GM12873 (cell line): ENCODE measurements at regions not wholly inside any gene's neighbourhood (a gene's known extent, or its start where the extent isn't known, plus 50 kb on each side); places are given as distances from the start of the nearest gene placed in this dataset.

Source experiments
- TF ChIP-seq, protein P1 (sequence below): IDR thresholded peaks from 2 replicates; pipeline ENCODE4 v1.5.1; 2012; ENCODE audit warnings: low read depth, mild to moderate bottlenecking, moderate library complexity, low read length, control low read depth; ENCODE audit not compliant: insufficient read depth; ENCODE audit errors: missing control alignments

GRCh38 chr20:33916768-33917167 lies 76.9 kb upstream of the RALY start:
- TF ChIP-seq, protein P1, sequence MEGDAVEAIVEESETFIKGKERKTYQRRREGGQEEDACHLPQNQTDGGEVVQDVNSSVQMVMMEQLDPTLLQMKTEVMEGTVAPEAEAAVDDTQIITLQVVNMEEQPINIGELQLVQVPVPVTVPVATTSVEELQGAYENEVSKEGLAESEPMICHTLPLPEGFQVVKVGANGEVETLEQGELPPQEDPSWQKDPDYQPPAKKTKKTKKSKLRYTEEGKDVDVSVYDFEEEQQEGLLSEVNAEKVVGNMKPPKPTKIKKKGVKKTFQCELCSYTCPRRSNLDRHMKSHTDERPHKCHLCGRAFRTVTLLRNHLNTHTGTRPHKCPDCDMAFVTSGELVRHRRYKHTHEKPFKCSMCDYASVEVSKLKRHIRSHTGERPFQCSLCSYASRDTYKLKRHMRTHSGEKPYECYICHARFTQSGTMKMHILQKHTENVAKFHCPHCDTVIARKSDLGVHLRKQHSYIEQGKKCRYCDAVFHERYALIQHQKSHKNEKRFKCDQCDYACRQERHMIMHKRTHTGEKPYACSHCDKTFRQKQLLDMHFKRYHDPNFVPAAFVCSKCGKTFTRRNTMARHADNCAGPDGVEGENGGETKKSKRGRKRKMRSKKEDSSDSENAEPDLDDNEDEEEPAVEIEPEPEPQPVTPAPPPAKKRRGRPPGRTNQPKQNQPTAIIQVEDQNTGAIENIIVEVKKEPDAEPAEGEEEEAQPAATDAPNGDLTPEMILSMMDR = no peak

GRCh38 chr20:33917831-33918525 lies 75.7 kb upstream of the RALY start:
- TF ChIP-seq, protein P1 = no peak

GRCh38 chr20:33918662-33919061 lies 75.0 kb upstream of the RALY start:
- TF ChIP-seq, protein P1 = no peak

DNA sequence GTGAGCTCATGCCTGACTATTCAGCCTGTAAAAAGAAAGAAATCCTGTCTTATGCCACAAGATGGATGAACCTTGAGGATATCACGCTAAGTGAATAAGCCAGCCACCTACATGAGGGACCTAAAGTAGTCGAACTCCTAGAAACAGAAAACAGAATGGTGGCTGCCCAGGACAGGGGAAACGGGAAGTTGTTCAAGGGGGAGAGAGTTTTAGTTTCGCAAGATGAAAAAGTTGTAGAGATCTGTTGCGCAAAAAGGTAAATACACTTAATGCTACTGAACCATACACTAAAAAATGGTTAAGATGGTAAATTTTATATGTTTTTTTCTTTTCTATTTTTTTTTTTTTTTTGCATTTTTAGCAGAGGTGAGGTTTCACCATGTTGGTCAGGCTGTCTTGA lies 74.1 kb upstream of the RALY start:
- TF ChIP-seq, protein P1 = no peak

- TF ChIP-seq, protein P1 = no peak
These were observed 71.5 kb upstream of the RALY start for GRCh38 chr20:33922224-33922623.

DNA sequence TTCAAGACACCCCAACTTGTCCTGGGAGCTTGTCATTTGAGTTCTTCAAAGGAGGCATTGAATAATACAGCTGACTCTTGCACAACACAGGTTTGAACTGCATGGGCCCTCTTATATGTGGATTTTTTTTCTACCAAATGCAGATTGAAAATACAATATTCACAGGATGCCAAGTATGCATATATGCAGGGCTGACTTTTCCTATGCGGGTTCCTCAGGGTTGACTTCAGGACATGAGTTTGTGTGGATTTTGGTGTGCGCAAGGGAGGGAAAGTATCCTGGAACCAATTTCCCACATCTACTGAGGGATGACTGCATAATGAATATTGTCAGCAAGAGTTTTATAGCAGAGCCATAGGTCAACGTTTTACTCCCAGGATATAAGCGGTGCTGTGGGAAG lies 70.0 kb upstream of the RALY start:
- TF ChIP-seq, protein P1 = no peak

- TF ChIP-seq, protein P1 = no peak
These were observed 67.8 kb upstream of the RALY start for GRCh38 chr20:33925867-33926266.
